Cardiac muscle cell (in vitro differentiated cells and primary cell): ENCODE measurements at regions not wholly inside any gene's neighbourhood (a gene's known extent, or its start where the extent isn't known, plus 50 kb on each side); places are given as distances from the start of the nearest gene placed in this dataset.

Experiments used
- DNase-seq, 2 donors: peaks; one replicate each; pipeline versions ENCODE4 v3.0.0 to v3.0.0-alpha.2; 2010 to 2017; ENCODE audit warnings: low read depth in 1 of 2, low spot score in 1 of 2
- H3K27ac ChIP-seq: fragments of 200-600 bp; sonication (generic); 2 replicates; pipeline ENCODE4 v1.5.1; 2016
- H3K27me3 ChIP-seq: fragments of 200-600 bp; sonication (generic); 2 replicates; pipeline ENCODE4 v1.6.0; 2016; ENCODE audit warnings: control low read depth
- H3K36me3 ChIP-seq: fragments of 200-600 bp; sonication (generic); 2 replicates; pipeline ENCODE4 v1.5.1; 2016; ENCODE audit warnings: control low read depth
- H3K4me1 ChIP-seq: fragments of 200-600 bp; sonication (generic); 2 replicates; pipeline ENCODE4 v1.8.1; 2017; ENCODE audit warnings: low read depth, mild to moderate bottlenecking, mixed run types
- H3K4me3 ChIP-seq: fragments of 200-600 bp; sonication (generic); 2 replicates; pipeline ENCODE4 v1.5.1; 2016; ENCODE audit warnings: mild to moderate bottlenecking
- H3K9me3 ChIP-seq: fragments of 200-600 bp; sonication (generic); 2 replicates; pipeline ENCODE4 v1.5.1; 2017; ENCODE audit warnings: low read depth, mild to moderate bottlenecking, control low read depth
- CTCF ChIP-seq: IDR thresholded peaks from 2 replicates; pipeline ENCODE4 v1.5.1; 2012; ENCODE audit warnings: low read depth, mild to moderate bottlenecking, low read length

GRCh38 chr13:42680748-42681147 lies 100.6 kb upstream of the FAM216B start:
- no peak for DNase-seq
- Histone ChIP-seq H3K27me3 (no peaks in the 10 kb centered on the region), H3K27ac (no peak overlapping the region), H3K4me1 (peaks cover 27% of the 10 kb centered on the region), H3K4me3 (no peak overlapping the region), H3K9me3 (no peaks in the 10 kb centered on the region), H3K36me3 (no peaks in the 10 kb centered on the region)
- TF ChIP-seq CTCF = no peak

- Histone ChIP-seq H3K4me1 (peaks cover 35% of the 10 kb centered on the region), H3K36me3 (no peaks in the 10 kb centered on the region), H3K27me3 (no peaks in the 10 kb centered on the region), H3K4me3 (no peak overlapping the region), H3K27ac (no peak overlapping the region), H3K9me3 (no peaks in the 10 kb centered on the region)
- TF ChIP-seq CTCF = no peak
- DNase-seq = no peak
Measured at GRCh38 chr13:42681326-42682100, 99.9 kb upstream of the FAM216B start.

- no peaks in the 10 kb centered on the region for H3K36me3 ChIP-seq
- no peak overlapping the region for H3K4me3 ChIP-seq
- DNase-seq = no peak
- H3K4me1 ChIP-seq = peaks cover 32% of the 10 kb centered on the region
- no peak overlapping the region for H3K27ac ChIP-seq
- H3K27me3 ChIP-seq = no peaks in the 10 kb centered on the region
- TF ChIP-seq CTCF = no peak
- no peaks in the 10 kb centered on the region for H3K9me3 ChIP-seq
Measured at GRCh38 chr13:42684226-42684625, 97.2 kb upstream of the FAM216B start.

- Histone ChIP-seq H3K4me3 (no peak overlapping the region), H3K4me1 (peaks cover 32% of the 10 kb centered on the region), H3K36me3 (no peaks in the 10 kb centered on the region), H3K27me3 (no peaks in the 10 kb centered on the region), H3K27ac (peak overlapping the region; percentile 38), H3K9me3 (no peaks in the 10 kb centered on the region)
- TF ChIP-seq CTCF = no peak
- DNase-seq = peak in 1 of 2 donors; percentile 36
Measured at GRCh38 chr13:42685751-42686150, 95.6 kb upstream of the FAM216B start.

GRCh38 chr13:42686165-42686564 lies 95.2 kb upstream of the FAM216B start:
- TF ChIP-seq CTCF = no peak
- peaks cover 32% of the 10 kb centered on the region for H3K4me1 ChIP-seq
- H3K9me3 ChIP-seq = no peaks in the 10 kb centered on the region
- H3K4me3 ChIP-seq = no peak overlapping the region
- no peaks in the 10 kb centered on the region for H3K36me3 ChIP-seq
- no peaks in the 10 kb centered on the region for H3K27me3 ChIP-seq
- peak in 1 of 2 donors; percentile 42 for DNase-seq
- H3K27ac ChIP-seq = peak overlapping the region; percentile 38

- no peak for TF ChIP-seq CTCF
- Histone ChIP-seq H3K4me1 (peaks cover 20% of the 10 kb centered on the region), H3K9me3 (no peaks in the 10 kb centered on the region), H3K36me3 (no peaks in the 10 kb centered on the region), H3K27ac (no peak overlapping the region), H3K4me3 (no peak overlapping the region), H3K27me3 (no peaks in the 10 kb centered on the region)
- DNase-seq = no peak
Measured at GRCh38 chr13:42688821-42689220, 92.6 kb upstream of the FAM216B start.
